ENCODE measurements at regions not wholly inside any gene's neighbourhood (a gene's known extent, or its start where the extent isn't known, plus 50 kb on each side); places are given as distances from the start of the nearest gene placed in this dataset.

DNA sequence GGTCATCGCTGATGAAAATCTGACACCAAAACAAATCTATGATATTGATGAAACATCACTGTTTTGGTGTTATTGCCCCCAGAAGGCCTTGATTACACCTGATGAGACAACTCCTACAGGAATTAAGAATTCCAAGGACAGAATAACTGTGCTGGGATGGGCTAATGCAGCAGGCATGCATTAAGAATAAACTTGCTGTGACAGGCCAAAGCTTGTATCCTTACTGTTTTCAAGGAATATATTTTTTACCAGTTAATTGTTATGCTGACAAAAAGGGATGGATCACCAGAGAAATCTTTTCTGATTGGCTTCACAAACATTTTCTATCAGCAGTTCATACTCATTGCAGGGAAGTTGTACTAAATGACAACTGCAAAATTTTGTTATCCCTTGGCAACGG, 278.2 kb downstream of the IKZF2 start:
- no peaks in the 10 kb centered on the region for H3K27me3 ChIP-seq (replicated peaks; ENCODE audit: control insufficient read depth, insufficient read depth, low read length)
- no peak for DNase-seq
- Mint-ChIP-seq H3K9me3 (ENCODE audit: unreplicated experiment) (peaks cover 9% of the 10 kb centered on the region), H3K36me3 (ENCODE audit: insufficient read depth, unreplicated experiment) (no peaks in the 10 kb centered on the region), H3K27me3 (ENCODE audit: insufficient read depth, unreplicated experiment) (no peaks in the 10 kb centered on the region), H3K27ac (ENCODE audit: unreplicated experiment) (no peak overlapping the region), H3K4me3 (ENCODE audit: unreplicated experiment) (no peak overlapping the region), H3K4me1 (ENCODE audit: low read depth, unreplicated experiment) (no peaks in the 10 kb centered on the region)
- BruUV-seq (replicated peaks), result no TSS peak
- intact Hi-C loops (cut with micrococcal nuclease; ENCODE audit: unreplicated experiment), result no loop called here
- TF ChIP-seq, protein P1, sequence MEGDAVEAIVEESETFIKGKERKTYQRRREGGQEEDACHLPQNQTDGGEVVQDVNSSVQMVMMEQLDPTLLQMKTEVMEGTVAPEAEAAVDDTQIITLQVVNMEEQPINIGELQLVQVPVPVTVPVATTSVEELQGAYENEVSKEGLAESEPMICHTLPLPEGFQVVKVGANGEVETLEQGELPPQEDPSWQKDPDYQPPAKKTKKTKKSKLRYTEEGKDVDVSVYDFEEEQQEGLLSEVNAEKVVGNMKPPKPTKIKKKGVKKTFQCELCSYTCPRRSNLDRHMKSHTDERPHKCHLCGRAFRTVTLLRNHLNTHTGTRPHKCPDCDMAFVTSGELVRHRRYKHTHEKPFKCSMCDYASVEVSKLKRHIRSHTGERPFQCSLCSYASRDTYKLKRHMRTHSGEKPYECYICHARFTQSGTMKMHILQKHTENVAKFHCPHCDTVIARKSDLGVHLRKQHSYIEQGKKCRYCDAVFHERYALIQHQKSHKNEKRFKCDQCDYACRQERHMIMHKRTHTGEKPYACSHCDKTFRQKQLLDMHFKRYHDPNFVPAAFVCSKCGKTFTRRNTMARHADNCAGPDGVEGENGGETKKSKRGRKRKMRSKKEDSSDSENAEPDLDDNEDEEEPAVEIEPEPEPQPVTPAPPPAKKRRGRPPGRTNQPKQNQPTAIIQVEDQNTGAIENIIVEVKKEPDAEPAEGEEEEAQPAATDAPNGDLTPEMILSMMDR (IDR thresholded peaks at IDR 0.05; ENCODE audit: insufficient read depth in 1 of 2, low read depth in 1 of 2, low read length in 1 of 2, severe bottlenecking in 1 of 2, unreplicated experiment in 1 of 2), result no peak
- H3K4me1 ChIP-seq, result peaks cover 7% of the 10 kb centered on the region; the same call in 1 of the 2 replicates
- H3K9me3 ChIP-seq, result no peaks in the 10 kb centered on the region; the same call in 1 of the 2 replicates
- POLR2A ChIA-PET, result no interaction called here
- H3K4me3 ChIP-seq (ENCODE audit: low read depth, low read length), result no peak overlapping the region
- CTCF ChIA-PET, result no interaction called here
- H3K36me3 ChIP-seq (ENCODE audit: control insufficient read depth, insufficient read depth, low read length), result no peaks in the 10 kb centered on the region

DNA sequence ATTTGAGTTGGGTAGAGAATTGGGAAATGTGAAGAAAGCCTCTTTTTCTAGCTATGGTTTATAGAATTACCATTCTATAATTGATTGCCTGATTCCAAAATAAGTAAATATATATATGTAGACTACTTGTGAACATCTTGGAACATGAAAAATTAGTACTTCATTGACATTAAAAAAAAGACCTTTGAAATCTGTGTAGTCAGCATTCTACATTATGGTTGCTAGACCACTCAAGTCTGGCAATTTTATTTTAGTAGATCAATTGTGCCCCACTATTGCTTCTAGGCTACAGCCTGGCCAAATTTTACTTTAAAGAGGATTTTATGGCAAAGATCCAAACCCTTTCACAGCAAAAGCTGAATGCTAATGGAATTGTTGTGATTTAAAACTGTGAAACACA, 279.8 kb downstream of the IKZF2 start:
- Mint-ChIP-seq H3K4me1 (ENCODE audit: low read depth, unreplicated experiment) (no peaks in the 10 kb centered on the region), H3K27me3 (ENCODE audit: insufficient read depth, unreplicated experiment) (no peaks in the 10 kb centered on the region), H3K9me3 (ENCODE audit: unreplicated experiment) (peaks cover 10% of the 10 kb centered on the region), H3K36me3 (ENCODE audit: insufficient read depth, unreplicated experiment) (no peaks in the 10 kb centered on the region), H3K27ac (ENCODE audit: unreplicated experiment) (no peak overlapping the region), H3K4me3 (ENCODE audit: unreplicated experiment) (no peak overlapping the region)
- TF ChIP-seq, protein P1 (IDR thresholded peaks at IDR 0.05; ENCODE audit: insufficient read depth in 1 of 2, low read depth in 1 of 2, low read length in 1 of 2, severe bottlenecking in 1 of 2, unreplicated experiment in 1 of 2), result no peak
- H3K4me1 ChIP-seq, result peaks cover 7% of the 10 kb centered on the region; the same call in 1 of the 2 replicates
- DNase-seq, result no peak
- H3K4me3 ChIP-seq (ENCODE audit: low read depth, low read length), result no peak overlapping the region
- intact Hi-C loops (cut with micrococcal nuclease; ENCODE audit: unreplicated experiment), result no loop called here
- H3K27me3 ChIP-seq (replicated peaks; ENCODE audit: control insufficient read depth, insufficient read depth, low read length), result no peaks in the 10 kb centered on the region
- ChIA-PET POLR2A (no interaction called here), CTCF (no interaction called here)
- no TSS peak for BruUV-seq (replicated peaks)
- no peaks in the 10 kb centered on the region for H3K36me3 ChIP-seq (ENCODE audit: control insufficient read depth, insufficient read depth, low read length)
- H3K9me3 ChIP-seq, result peaks cover 4% of the 10 kb centered on the region

DNA sequence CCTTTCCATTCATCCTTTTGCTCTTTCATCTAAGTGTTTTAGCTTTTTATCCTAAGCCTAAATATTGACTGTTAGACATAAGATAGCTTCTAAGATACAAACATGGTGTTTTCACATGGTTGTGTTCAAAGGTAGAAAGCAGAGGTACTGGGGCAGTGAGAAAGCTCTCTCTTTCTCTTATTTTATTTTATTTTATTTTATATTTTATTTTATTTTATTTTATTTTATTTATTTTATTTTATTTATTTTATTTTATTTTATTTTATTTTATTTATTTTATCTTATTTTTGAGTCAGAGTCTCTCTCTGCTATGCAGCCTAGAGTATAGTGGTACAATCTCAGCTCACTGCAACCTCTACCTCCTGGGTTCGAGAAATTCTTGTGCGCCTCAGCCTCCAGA, 287.2 kb downstream of the IKZF2 start:
- Histone ChIP-seq H3K9me3 (peaks cover 38% of the 10 kb centered on the region), H3K36me3 (ENCODE audit: control insufficient read depth, insufficient read depth, low read length) (no peaks in the 10 kb centered on the region), H3K4me1 (no peaks in the 10 kb centered on the region), H3K27me3 (replicated peaks; ENCODE audit: control insufficient read depth, insufficient read depth, low read length) (no peaks in the 10 kb centered on the region), H3K4me3 (ENCODE audit: low read depth, low read length) (no peak overlapping the region)
- intact Hi-C loops (cut with micrococcal nuclease; ENCODE audit: unreplicated experiment), result loop anchor here (5.0 kb wide), 2 partner anchors 43 to 113 kb away; no protein-coding TSS in a partner anchor
- no peak for DNase-seq
- TF ChIP-seq, protein P1 (IDR thresholded peaks at IDR 0.05; ENCODE audit: insufficient read depth in 1 of 2, low read depth in 1 of 2, low read length in 1 of 2, severe bottlenecking in 1 of 2, unreplicated experiment in 1 of 2), result no peak
- Mint-ChIP-seq H3K27me3 (ENCODE audit: insufficient read depth, unreplicated experiment) (no peaks in the 10 kb centered on the region), H3K4me1 (ENCODE audit: low read depth, unreplicated experiment) (no peaks in the 10 kb centered on the region), H3K27ac (ENCODE audit: unreplicated experiment) (no peak overlapping the region), H3K4me3 (ENCODE audit: unreplicated experiment) (no peak overlapping the region), H3K36me3 (ENCODE audit: insufficient read depth, unreplicated experiment) (peaks cover 11% of the 10 kb centered on the region), H3K9me3 (ENCODE audit: unreplicated experiment) (peaks cover 50% of the 10 kb centered on the region)
- ChIA-PET POLR2A (no interaction called here), CTCF (no interaction called here)
- BruUV-seq (replicated peaks), result no TSS peak

All from Caco-2 (cell line).